ENCODE measurements at regions not wholly inside any gene's neighbourhood (a gene's known extent, or its start where the extent isn't known, plus 50 kb on each side); places are given as distances from the start of the nearest gene placed in this dataset.

DNA sequence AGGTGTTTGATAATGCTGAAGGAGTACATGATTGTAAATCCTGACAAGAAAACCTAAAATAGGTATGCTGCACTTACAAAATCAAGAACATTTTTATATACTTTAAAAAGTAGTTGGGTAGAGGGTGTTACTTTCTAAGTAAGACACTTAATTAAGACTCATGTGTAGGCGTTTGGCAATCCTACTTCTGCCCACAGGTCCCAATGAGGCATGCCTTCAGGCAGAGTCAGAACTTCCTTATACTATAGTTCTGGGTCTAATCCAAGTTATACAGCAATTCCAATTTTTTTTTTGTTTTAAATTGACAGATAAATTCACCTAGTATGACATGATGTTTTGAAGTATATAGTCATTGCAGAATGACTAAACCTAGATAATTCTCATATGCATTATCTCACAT lies 1188.5 kb upstream of the PHF14 start:
- no peak for TF ChIP-seq EZH2 (IDR thresholded peaks at IDR 0.05)
- no peak for TF ChIP-seq CTCF (IDR thresholded peaks at IDR 0.05)
- no peak for TF ChIP-seq EZH2phosphoT487 (IDR thresholded peaks at IDR 0.05)
